ENCODE measurements at regions not wholly inside any gene's neighbourhood (a gene's known extent, or its start where the extent isn't known, plus 50 kb on each side); places are given as distances from the start of the nearest gene placed in this dataset.

DNA sequence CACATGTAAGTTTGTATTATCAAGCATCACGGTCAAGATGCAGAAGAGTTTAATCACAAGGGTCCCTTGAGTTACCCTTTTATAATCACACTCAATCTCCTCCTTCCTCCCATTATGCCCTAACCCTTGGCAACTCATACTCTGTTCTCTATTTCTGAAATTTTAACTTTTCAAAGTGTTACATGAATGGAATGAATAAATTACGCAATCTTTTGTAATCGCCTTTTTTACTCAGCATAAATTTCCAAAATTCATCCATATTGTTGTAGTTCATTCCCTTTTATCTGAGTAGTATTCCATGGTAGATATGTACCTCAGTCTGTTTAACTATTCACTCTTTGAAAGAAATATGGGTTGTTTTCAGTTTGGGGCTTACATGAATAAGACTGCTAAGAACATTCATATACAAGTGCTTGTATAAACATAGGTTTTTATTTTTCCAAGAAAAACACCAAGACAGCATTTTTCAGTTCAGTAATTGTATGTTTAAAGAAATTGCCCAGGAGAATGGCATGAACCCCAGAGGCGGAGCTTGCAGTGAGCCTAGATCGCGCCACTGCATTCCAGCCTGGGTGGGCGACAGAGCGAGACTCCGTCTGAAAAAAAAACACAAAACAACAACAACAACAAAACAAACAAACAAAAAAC, 430.9 kb upstream of the KCNH7 start:
- intact Hi-C loops (cut with micrococcal nuclease) = no loop called here
- Mint-ChIP-seq H3K27ac (no peak overlapping the region), H3K9me3 (peaks cover 24% of the 10 kb centered on the region), H3K36me3 (ENCODE audit: low read depth) (no peaks in the 10 kb centered on the region), H3K27me3 (ENCODE audit: insufficient read depth) (no peaks in the 10 kb centered on the region), H3K4me1 (ENCODE audit: low read depth) (no peaks in the 10 kb centered on the region), H3K4me3 (no peak overlapping the region)
- no peak for DNase-seq (ENCODE audit: low spot score)

DNA sequence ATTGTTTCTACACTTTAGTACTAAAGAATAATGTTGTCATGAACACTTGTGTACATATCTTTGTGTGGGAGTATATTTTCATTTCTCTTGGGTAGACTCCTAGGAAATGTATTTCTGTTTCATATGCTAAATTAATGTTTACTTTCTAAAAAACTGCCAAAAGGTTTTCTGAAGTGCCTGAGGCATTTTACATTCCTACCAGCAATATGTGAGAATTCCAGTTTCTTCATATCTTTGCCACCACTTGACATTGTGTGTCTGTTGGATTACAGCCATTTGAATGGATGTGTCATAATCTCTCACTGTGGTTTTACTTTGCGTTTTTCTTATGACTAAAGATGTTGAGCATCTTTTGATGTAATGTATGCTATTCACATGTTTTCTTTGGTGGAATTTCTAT, 428.2 kb upstream of the KCNH7 start:
- Mint-ChIP-seq H3K4me1 (ENCODE audit: low read depth) (no peaks in the 10 kb centered on the region), H3K27ac (no peak overlapping the region), H3K36me3 (ENCODE audit: low read depth) (no peaks in the 10 kb centered on the region), H3K9me3 (peaks cover 4% of the 10 kb centered on the region), H3K27me3 (ENCODE audit: insufficient read depth) (no peaks in the 10 kb centered on the region), H3K4me3 (no peak overlapping the region)
- intact Hi-C loops (cut with micrococcal nuclease) = no loop called here
- no peak for DNase-seq (ENCODE audit: low spot score)

DNA sequence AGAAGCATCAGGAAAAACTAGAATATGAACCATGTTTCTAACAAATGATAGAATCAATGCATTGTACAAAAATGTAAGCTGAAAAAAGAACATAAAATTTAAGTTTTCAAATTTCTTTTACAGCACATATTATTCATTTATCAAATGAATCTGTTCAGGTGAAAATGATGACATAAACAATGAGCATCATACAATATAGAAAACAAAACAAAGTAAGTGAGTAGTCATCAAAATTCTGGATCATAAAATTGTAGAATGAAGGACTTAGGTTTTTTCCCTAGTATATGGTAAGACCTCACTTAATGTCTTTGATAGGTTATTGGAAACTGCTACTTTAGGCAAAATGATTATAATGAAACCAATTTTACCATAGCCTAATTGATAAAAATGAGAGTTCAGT, 427.0 kb upstream of the KCNH7 start:
- no peaks in the 10 kb centered on the region for H3K27me3 Mint-ChIP-seq (ENCODE audit: insufficient read depth)

DNA sequence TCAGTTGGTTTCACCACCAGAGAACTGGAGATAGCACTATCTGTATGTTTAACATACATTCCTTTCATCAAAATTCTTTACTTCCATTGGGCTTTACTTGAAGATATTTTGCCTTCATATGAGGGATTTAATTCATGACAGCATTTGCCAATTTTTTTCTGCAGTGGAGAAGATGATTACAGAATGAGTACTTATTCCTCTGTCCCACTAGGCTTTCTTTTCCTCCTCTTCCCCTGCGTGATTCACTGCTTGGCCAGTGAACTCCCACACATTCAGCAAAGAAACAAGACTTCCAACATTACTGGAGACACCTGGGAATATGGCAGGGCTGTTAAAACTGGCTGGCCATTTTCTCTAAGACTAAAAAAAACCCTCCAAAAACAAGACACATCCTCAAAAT, 425.8 kb upstream of the KCNH7 start:
- H3K9me3 Mint-ChIP-seq = peaks cover under 1% of the 10 kb centered on the region
- intact Hi-C loops (cut with micrococcal nuclease) = no loop called here

More for the DNA sequence above, 427.0 kb upstream of the KCNH7 start:
- Mint-ChIP-seq H3K36me3 (ENCODE audit: low read depth) (no peaks in the 10 kb centered on the region), H3K27ac (no peak overlapping the region), H3K4me1 (ENCODE audit: low read depth) (no peaks in the 10 kb centered on the region), H3K4me3 (no peak overlapping the region), H3K9me3 (peaks cover 4% of the 10 kb centered on the region)
- intact Hi-C loops (cut with micrococcal nuclease) = no loop called here
- DNase-seq (ENCODE audit: low spot score) = no peak

DNA sequence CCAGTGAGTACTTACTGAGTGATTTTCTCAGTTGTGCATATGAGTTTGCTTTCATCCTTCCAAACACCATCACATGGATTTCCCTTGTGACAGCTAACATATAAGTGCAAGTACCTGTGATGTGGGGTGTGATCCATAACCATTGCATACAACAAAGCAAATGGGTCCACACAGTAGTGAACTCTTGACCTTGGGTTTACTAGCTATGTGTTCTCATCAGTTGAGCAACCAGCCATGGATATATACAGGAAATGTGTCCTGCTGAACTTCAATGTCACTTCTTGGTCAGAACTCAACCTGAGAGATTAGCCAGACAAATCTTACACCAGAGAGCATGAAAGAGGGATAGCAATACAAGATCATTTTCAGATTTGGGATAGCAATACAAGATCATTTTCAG, 420.9 kb upstream of the KCNH7 start:
- H3K4me1 Mint-ChIP-seq (ENCODE audit: low read depth) = no peaks in the 10 kb centered on the region
- no peaks in the 10 kb centered on the region for H3K36me3 Mint-ChIP-seq (ENCODE audit: low read depth)
- H3K27me3 Mint-ChIP-seq (ENCODE audit: insufficient read depth) = no peaks in the 10 kb centered on the region
- intact Hi-C loops (cut with micrococcal nuclease) = no loop called here
- no peak for DNase-seq (ENCODE audit: low spot score)
- no peaks in the 10 kb centered on the region for H3K9me3 Mint-ChIP-seq
- no peak overlapping the region for H3K27ac Mint-ChIP-seq
- no peak overlapping the region for H3K4me3 Mint-ChIP-seq

More for the DNA sequence above, 425.8 kb upstream of the KCNH7 start:
- Mint-ChIP-seq H3K4me1 (ENCODE audit: low read depth) (no peaks in the 10 kb centered on the region), H3K27me3 (ENCODE audit: insufficient read depth) (no peaks in the 10 kb centered on the region), H3K4me3 (no peak overlapping the region), H3K27ac (no peak overlapping the region), H3K36me3 (ENCODE audit: low read depth) (no peaks in the 10 kb centered on the region)
- DNase-seq (ENCODE audit: low spot score) = no peak

DNA sequence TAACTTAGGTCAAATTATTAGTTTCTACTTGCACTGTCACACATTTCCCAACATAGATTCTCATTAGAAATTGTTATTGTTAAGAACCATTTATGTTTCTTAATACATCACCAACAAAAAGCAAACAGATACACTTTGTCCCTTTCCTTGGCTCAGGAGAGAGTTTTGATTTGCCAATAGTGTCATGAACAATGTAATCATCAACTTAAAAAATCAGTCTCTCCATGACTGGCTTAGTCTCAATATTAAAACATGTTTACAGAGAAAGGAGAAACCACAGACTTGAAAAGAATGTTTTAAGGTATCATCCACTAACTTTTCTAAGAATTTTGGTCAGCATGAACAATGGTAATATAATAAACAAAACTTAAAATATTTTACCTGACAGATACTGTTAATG, 416.5 kb upstream of the KCNH7 start:
- intact Hi-C loops (cut with micrococcal nuclease) = no loop called here
- Mint-ChIP-seq H3K27ac (no peak overlapping the region), H3K27me3 (ENCODE audit: insufficient read depth) (no peaks in the 10 kb centered on the region), H3K4me3 (no peak overlapping the region), H3K9me3 (no peaks in the 10 kb centered on the region), H3K4me1 (ENCODE audit: low read depth) (no peaks in the 10 kb centered on the region), H3K36me3 (ENCODE audit: low read depth) (no peaks in the 10 kb centered on the region)
- no peak for DNase-seq (ENCODE audit: low spot score)

DNA sequence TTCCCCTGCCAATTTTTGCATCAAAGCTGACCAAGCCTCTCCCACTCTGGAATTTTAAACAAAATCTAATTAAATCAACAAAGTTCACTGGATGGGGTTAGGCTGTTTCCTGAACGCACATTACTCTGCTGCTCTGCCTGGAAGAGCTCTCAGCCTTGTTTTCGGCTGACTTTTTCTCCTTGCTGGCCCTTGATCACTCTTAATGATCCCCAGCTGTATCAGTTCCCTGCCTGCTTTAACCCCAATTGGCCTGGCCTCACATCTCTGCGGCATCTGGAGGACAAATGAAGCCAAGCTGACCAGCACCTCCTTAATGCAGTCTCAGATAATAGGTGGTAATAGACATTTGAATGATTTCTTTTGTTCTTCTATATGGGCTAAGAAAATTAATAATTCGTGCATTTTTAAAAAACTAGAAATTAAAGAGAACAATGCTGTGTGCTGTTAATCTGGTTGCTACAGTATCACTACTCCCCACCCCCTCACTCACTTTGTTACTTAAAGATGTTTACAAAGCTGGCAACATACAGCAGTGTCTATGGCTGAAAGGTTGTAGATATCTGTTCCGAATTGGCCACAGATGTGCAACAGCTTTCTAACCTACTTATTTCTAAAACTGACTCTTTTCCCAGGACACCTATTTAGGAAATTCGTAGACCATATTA, 415.2 kb upstream of the KCNH7 start:
- Mint-ChIP-seq H3K4me1 (ENCODE audit: low read depth) (no peaks in the 10 kb centered on the region), H3K36me3 (ENCODE audit: low read depth) (no peaks in the 10 kb centered on the region), H3K27ac (no peak overlapping the region), H3K27me3 (ENCODE audit: insufficient read depth) (no peaks in the 10 kb centered on the region), H3K9me3 (no peaks in the 10 kb centered on the region), H3K4me3 (no peak overlapping the region)
- intact Hi-C loops (cut with micrococcal nuclease) = no loop called here
- no peak for DNase-seq (ENCODE audit: low spot score)

DNA sequence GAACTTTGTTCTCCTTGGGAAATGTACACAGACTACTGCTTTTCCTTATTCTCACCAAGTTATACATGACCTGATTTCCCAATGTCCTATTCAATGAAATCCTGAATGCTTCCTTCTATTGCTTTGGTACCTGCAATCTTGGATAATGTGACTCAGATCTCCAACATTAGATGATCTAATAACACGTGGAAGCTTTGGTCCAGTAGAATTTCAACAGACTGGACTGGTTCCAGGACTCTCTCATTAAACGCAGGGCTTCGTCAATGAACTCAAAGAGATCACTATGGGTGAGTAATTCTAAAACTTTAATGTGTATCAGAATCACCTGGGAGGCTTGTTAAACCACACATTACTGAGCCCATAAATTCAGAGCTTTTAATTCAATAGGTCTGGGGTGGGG, 413.6 kb upstream of the KCNH7 start:
- no peak overlapping the region for H3K27ac Mint-ChIP-seq
- intact Hi-C loops (cut with micrococcal nuclease) = no loop called here
- H3K4me3 Mint-ChIP-seq = no peak overlapping the region
- DNase-seq (ENCODE audit: low spot score) = no peak
- no peaks in the 10 kb centered on the region for H3K9me3 Mint-ChIP-seq
- no peaks in the 10 kb centered on the region for H3K36me3 Mint-ChIP-seq (ENCODE audit: low read depth)
- H3K4me1 Mint-ChIP-seq (ENCODE audit: low read depth) = no peaks in the 10 kb centered on the region
- no peaks in the 10 kb centered on the region for H3K27me3 Mint-ChIP-seq (ENCODE audit: insufficient read depth)

DNA sequence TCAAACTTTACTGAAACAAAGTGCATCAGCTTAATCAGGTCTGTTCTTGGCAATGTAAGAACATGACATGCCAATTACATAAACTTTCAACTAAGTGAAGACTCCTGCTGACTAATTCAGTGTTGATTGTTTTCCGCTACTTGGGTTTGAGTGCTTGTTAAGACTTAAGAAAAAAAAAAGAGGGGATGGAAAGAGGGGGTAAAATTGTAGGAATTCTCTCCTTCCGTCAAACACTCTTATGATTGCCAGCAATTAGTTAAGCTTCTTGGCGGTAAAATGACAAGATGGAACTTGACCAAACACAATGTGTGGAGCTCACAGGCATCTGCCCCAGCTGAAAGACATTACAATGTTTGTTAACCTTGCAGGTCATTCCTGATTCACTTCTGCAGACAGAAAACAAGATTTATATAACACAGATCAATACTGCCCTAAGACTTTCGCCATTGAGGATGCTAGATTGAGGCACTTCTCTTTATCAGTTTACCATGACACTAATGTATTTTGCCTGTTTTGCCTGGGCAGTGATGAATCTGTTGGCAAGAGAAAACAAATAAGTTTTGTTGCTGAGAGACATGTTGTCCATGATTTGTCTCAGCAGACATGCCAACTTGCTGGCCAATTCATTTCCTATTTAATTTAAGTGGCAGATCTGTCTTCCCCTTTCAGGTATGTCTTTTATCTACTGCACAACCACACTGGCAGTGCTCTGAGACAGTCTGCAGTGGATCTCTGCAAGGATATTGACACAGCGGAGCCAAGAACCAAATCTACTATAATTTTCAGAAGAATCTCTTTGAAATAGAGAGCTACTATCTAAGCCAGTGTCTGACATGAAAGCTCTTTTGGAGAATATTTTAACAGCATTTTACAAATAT, 410.0 kb upstream of the KCNH7 start:
- intact Hi-C loops (cut with micrococcal nuclease) = no loop called here
- no peak overlapping the region for H3K27ac Mint-ChIP-seq
- H3K4me1 Mint-ChIP-seq (ENCODE audit: low read depth) = no peaks in the 10 kb centered on the region

DNA sequence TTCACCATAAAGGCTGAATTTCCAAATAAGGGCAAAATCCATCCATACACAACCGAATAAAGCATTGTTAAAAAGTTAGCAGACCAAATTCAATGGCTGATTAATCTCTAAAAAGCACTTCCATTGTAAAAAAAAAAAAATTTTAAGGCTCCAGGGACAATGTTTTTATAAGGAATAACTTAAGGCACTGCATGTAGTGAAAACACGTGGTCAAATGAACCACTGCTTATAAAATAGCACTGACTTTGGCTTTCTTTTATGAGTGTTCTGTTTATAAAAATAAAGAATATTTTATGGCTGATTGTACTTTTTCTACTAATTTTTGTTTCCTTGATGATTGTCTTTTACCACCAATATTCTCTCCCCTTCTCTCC, 409.3 kb upstream of the KCNH7 start:
- no peaks in the 10 kb centered on the region for H3K9me3 Mint-ChIP-seq
- H3K4me3 Mint-ChIP-seq = no peak overlapping the region
- H3K27ac Mint-ChIP-seq = no peak overlapping the region
- no peaks in the 10 kb centered on the region for H3K4me1 Mint-ChIP-seq (ENCODE audit: low read depth)
- no peaks in the 10 kb centered on the region for H3K36me3 Mint-ChIP-seq (ENCODE audit: low read depth)
- no peak for DNase-seq (ENCODE audit: low spot score)
- H3K27me3 Mint-ChIP-seq (ENCODE audit: insufficient read depth) = no peaks in the 10 kb centered on the region
- intact Hi-C loops (cut with micrococcal nuclease) = no loop called here

More for the DNA sequence above, 410.0 kb upstream of the KCNH7 start:
- H3K4me3 Mint-ChIP-seq = no peak overlapping the region
- no peak for DNase-seq (ENCODE audit: low spot score)
- H3K36me3 Mint-ChIP-seq (ENCODE audit: low read depth) = no peaks in the 10 kb centered on the region
- H3K9me3 Mint-ChIP-seq = no peaks in the 10 kb centered on the region
- no peaks in the 10 kb centered on the region for H3K27me3 Mint-ChIP-seq (ENCODE audit: insufficient read depth)

DNA sequence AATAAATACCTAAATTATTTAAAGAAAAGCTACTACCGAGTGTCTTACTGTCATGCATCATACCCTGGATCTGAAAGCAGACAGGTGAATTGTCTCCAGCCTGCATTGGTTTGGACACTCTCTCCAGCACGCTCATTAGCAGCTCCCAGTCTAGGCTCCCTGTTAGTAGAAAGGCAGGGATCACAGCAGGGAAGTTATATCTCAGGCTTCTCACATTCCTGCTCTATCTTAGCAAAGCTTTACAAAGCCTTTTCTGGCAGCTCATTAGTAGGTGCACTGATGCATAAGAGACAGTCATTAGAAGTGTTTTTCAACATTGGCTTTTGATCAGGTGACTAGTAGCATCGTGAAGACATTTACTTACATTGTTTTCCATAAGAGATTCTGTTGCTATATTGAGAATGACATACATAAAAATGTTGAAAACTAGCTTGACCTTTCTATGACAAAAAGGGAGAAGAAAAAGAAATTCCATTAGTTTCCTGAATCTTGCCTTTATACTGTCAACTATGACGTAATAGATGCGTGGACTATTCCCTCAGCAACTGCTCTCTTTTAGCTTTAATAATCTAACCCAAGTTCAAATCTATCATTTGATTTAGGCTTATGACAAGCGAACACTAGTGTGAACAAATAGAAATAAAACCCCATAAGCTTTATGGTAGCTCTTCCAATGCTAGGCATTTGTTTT, 408.7 kb upstream of the KCNH7 start:
- Mint-ChIP-seq H3K4me3 (no peak overlapping the region), H3K27me3 (ENCODE audit: insufficient read depth) (no peaks in the 10 kb centered on the region), H3K27ac (no peak overlapping the region), H3K36me3 (ENCODE audit: low read depth) (no peaks in the 10 kb centered on the region), H3K4me1 (ENCODE audit: low read depth) (no peaks in the 10 kb centered on the region), H3K9me3 (no peaks in the 10 kb centered on the region)
- intact Hi-C loops (cut with micrococcal nuclease) = no loop called here
- no peak for DNase-seq (ENCODE audit: low spot score)

DNA sequence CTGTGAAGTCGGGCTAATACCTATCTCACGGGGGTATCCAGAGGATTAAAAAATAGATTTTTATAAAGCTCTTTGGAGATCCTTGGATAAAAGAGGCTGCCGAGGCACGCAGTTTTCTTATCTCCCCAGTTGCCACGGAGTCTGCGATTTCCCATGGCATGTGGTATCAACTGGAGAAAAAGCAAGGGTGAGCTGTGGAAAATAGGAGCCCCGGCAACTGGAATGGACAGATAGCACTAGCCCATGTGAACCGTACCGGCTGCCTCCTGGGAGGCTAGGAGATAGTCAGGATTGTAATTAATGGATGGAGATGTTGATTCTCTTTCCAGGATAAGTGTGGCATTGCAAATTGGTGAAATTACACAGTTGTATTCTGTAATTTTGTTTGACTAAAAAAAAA, 407.6 kb upstream of the KCNH7 start:
- Mint-ChIP-seq H3K27me3 (ENCODE audit: insufficient read depth) (no peaks in the 10 kb centered on the region), H3K27ac (no peak overlapping the region)

DNA sequence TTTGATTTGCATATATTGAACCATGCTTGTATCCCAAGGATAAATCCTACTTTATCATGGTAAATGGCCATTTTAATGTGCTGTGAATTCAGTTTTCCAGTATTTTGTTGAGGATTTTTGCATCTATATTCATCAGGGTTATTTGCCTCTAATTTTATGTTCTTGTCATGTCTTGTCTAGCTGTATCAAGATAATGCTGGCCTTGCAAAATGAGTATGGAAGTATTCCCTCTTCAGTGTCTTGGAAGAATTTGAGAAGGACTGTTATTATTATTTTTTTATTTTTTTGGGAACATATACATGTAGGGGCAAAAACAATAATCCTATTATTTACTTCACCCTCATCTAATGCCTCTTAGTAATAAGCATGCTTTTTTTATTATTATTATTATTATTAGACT, 398.0 kb upstream of the KCNH7 start:
- no peaks in the 10 kb centered on the region for H3K27me3 Mint-ChIP-seq (ENCODE audit: insufficient read depth)

More for the DNA sequence above, 407.6 kb upstream of the KCNH7 start:
- intact Hi-C loops (cut with micrococcal nuclease) = no loop called here
- Mint-ChIP-seq H3K36me3 (ENCODE audit: low read depth) (no peaks in the 10 kb centered on the region), H3K4me1 (ENCODE audit: low read depth) (no peaks in the 10 kb centered on the region), H3K9me3 (no peaks in the 10 kb centered on the region), H3K4me3 (no peak overlapping the region)
- DNase-seq (ENCODE audit: low spot score) = no peak

More for the DNA sequence above, 398.0 kb upstream of the KCNH7 start:
- intact Hi-C loops (cut with micrococcal nuclease) = no loop called here
- Mint-ChIP-seq H3K36me3 (ENCODE audit: low read depth) (no peaks in the 10 kb centered on the region), H3K27ac (no peak overlapping the region), H3K4me1 (ENCODE audit: low read depth) (no peaks in the 10 kb centered on the region), H3K9me3 (peaks cover 18% of the 10 kb centered on the region), H3K4me3 (no peak overlapping the region)
- no peak for DNase-seq (ENCODE audit: low spot score)
